HG03442 (cell line): ENCODE measurements at regions not wholly inside any gene's neighbourhood (a gene's known extent, or its start where the extent isn't known, plus 50 kb on each side); places are given as distances from the start of the nearest gene placed in this dataset.
A peak's percentile ranks its signal among the peaks of the same experiment; 100 is the strongest.

Experiments used
- ATAC-seq: cut with Tn5 transposase; IDR thresholded peaks from one replicate; pipeline ENCODE4 v1.9.1; 2021; ENCODE audit warnings: mild to moderate bottlenecking, moderate library complexity; ENCODE audit not compliant: unreplicated experiment

GRCh38 chr12:30257618-30258017 is 438.1 kb downstream of the IPO8 start:
- no peak for ATAC-seq

- no peak for ATAC-seq
These were observed 444.1 kb downstream of the IPO8 start for GRCh38 chr12:30251546-30251945.

- no peak for ATAC-seq
These were observed 452.2 kb downstream of the IPO8 start for GRCh38 chr12:30243426-30243825.

GRCh38 chr12:30219047-30219446 is 435.3 kb upstream of the TMTC1 start:
- ATAC-seq: no peak

GRCh38 chr12:30218073-30218472 is 434.3 kb upstream of the TMTC1 start:
- ATAC-seq: no peak

- ATAC-seq: no peak
These were observed 429.4 kb upstream of the TMTC1 start for GRCh38 chr12:30213166-30213565.

GRCh38 chr12:30211743-30212142 is 428.0 kb upstream of the TMTC1 start:
- no peak for ATAC-seq

GRCh38 chr12:30203981-30204380 is 420.2 kb upstream of the TMTC1 start:
- ATAC-seq: no peak

GRCh38 chr12:30202521-30203254 is 418.9 kb upstream of the TMTC1 start:
- ATAC-seq: no peak

GRCh38 chr12:30201301-30202160 is 417.8 kb upstream of the TMTC1 start:
- ATAC-seq: no peak

GRCh38 chr12:30200864-30201263 is 417.1 kb upstream of the TMTC1 start:
- ATAC-seq: no peak

GRCh38 chr12:30197392-30198057 is 413.8 kb upstream of the TMTC1 start:
- peak; percentile 52 for ATAC-seq

GRCh38 chr12:30191696-30192455 is 408.1 kb upstream of the TMTC1 start:
- ATAC-seq: no peak

- no peak for ATAC-seq
These were observed 405.0 kb upstream of the TMTC1 start for GRCh38 chr12:30188602-30189326.

GRCh38 chr12:30187426-30187825 is 403.7 kb upstream of the TMTC1 start:
- no peak for ATAC-seq

GRCh38 chr12:30181334-30181733 is 397.6 kb upstream of the TMTC1 start:
- ATAC-seq: no peak

- no peak for ATAC-seq
These were observed 396.9 kb upstream of the TMTC1 start for GRCh38 chr12:30180602-30181001.

- no peak for ATAC-seq
These were observed 395.2 kb upstream of the TMTC1 start for GRCh38 chr12:30178916-30179315.

- no peak for ATAC-seq
These were observed 386.3 kb upstream of the TMTC1 start for GRCh38 chr12:30169839-30170591.
